ENCODE measurements at regions not wholly inside any gene's neighbourhood (a gene's known extent, or its start where the extent isn't known, plus 50 kb on each side); places are given as distances from the start of the nearest gene placed in this dataset.

GRCh38 chr11:115901069-115901468 is 396.9 kb upstream of the CADM1 start:
- no peaks in the 10 kb centered on the region for H3K79me2 ChIP-seq (ENCODE audit: insufficient read depth, low read length)
- ChIA-PET POLR2A (no interaction called here), CTCF (ENCODE audit: low intra/inter-chr PET ratio, low total read pairs) (no interaction called here)
- intact Hi-C loops (cut with micrococcal nuclease; ENCODE audit: unreplicated experiment): no loop called here
- ATAC-seq (no peak), FAIRE-seq (no peak), DNase-seq (ENCODE audit: low spot score) (no peak)
- H4K20me1 ChIP-seq (ENCODE audit: insufficient read depth, low read length): no peaks in the 10 kb centered on the region
- no peaks in the 10 kb centered on the region for H3K9me3 ChIP-seq (ENCODE audit: low read length)
- no peak overlapping the region for H3K4me2 ChIP-seq (ENCODE audit: low read depth, low read length)
- TF ChIP-seq SATB2 (CRISPR knock-in tag; IDR thresholded peaks at IDR 0.05) (no peak), PLSCR1 (CRISPR knock-in tag; IDR thresholded peaks at IDR 0.05; ENCODE audit: borderline replicate concordance) (no peak), ZNF33B (CRISPR knock-in tag; IDR thresholded peaks at IDR 0.05) (no peak), KLF16 (CRISPR knock-in tag; IDR thresholded peaks at IDR 0.05) (no peak)
- H2AFZ ChIP-seq (ENCODE audit: low read length): no peak overlapping the region
- H3K4me3 ChIP-seq (replicated peaks in 1 of 3; ENCODE audit: insufficient read depth in 1 of 3, low read depth in 2 of 3, low read length in 3 of 3): no peak overlapping the region
- no peak overlapping the region for H3K27ac ChIP-seq (ENCODE audit: extremely low read length, insufficient read depth, low read length)
- no peak overlapping the region for H3K9ac ChIP-seq (ENCODE audit: insufficient read depth, low read depth, low read length)
- no TSS peak for BruUV-seq (replicated peaks)
- in situ Hi-C loops (cut with HindIII; ENCODE audit: extremely low pct_ligation_motif_present, low pct_unique_long_range_greater_than_20kb): no loop called here
- peaks cover 0 to 6% of the 10 kb centered on the region in 2 experiments; a peak in 2 of 5 replicates for H3K27me3 ChIP-seq (ENCODE audit: control insufficient read depth in 1 of 2, insufficient read depth in 2 of 2, low read length in 2 of 2)
- H3K4me1 ChIP-seq (ENCODE audit: insufficient read depth, low read length): no peaks in the 10 kb centered on the region
- no peaks in the 10 kb centered on the region for H3K36me3 ChIP-seq (replicated peaks in 1 of 2; ENCODE audit: control insufficient read depth in 1 of 2, insufficient read depth in 2 of 2, low read length in 2 of 2)

GRCh38 chr11:115900111-115900510 is 395.9 kb upstream of the CADM1 start:
- ChIA-PET POLR2A (no interaction called here), CTCF (ENCODE audit: low intra/inter-chr PET ratio, low total read pairs) (no interaction called here)
- Histone ChIP-seq H4K20me1 (ENCODE audit: insufficient read depth, low read length) (no peaks in the 10 kb centered on the region), H3K79me2 (ENCODE audit: insufficient read depth, low read length) (no peaks in the 10 kb centered on the region), H3K4me2 (ENCODE audit: low read depth, low read length) (no peak overlapping the region), H3K36me3 (replicated peaks in 1 of 2; ENCODE audit: control insufficient read depth in 1 of 2, insufficient read depth in 2 of 2, low read length in 2 of 2) (no peaks in the 10 kb centered on the region), H3K4me1 (ENCODE audit: insufficient read depth, low read length) (no peaks in the 10 kb centered on the region), H3K27me3 (ENCODE audit: control insufficient read depth in 1 of 2, insufficient read depth in 2 of 2, low read length in 2 of 2) (no peaks in the 10 kb centered on the region; a peak in 1 of 5 replicates), H3K27ac (ENCODE audit: extremely low read length, insufficient read depth, low read length) (no peak overlapping the region), H3K4me3 (replicated peaks in 1 of 3; ENCODE audit: insufficient read depth in 1 of 3, low read depth in 2 of 3, low read length in 3 of 3) (no peak overlapping the region), H3K9ac (ENCODE audit: insufficient read depth, low read depth, low read length) (no peak overlapping the region), H3K9me3 (ENCODE audit: low read length) (no peaks in the 10 kb centered on the region), H2AFZ (ENCODE audit: low read length) (no peak overlapping the region)
- ATAC-seq (no peak), DNase-seq (ENCODE audit: low spot score) (no peak), FAIRE-seq (no peak)
- BruUV-seq (replicated peaks): no TSS peak
- in situ Hi-C loops (cut with HindIII; ENCODE audit: extremely low pct_ligation_motif_present, low pct_unique_long_range_greater_than_20kb) (no loop called here), intact Hi-C loops (cut with micrococcal nuclease; ENCODE audit: unreplicated experiment) (no loop called here)
- 47% methylated on average over 8 of the region's 10 CpGs for WGBS (ENCODE audit: low lambda C conversion rate)
- TF ChIP-seq ZNF33A (CRISPR knock-in tag; IDR thresholded peaks at IDR 0.05; ENCODE audit: borderline replicate concordance) (no peak), ZNF142 (CRISPR knock-in tag; IDR thresholded peaks at IDR 0.05) (no peak), NR0B2 (CRISPR knock-in tag; IDR thresholded peaks at IDR 0.05) (no peak), ZBTB26 (CRISPR knock-in tag; IDR thresholded peaks at IDR 0.05; ENCODE audit: borderline replicate concordance) (no peak), TMF1 (CRISPR knock-in tag; IDR thresholded peaks at IDR 0.05; ENCODE audit: low read depth) (no peak), NFRKB (IDR thresholded peaks at IDR 0.05) (no peak)

Measured in HepG2 (cell line).